Lung (tissue), 11 donors: ENCODE measurements at regions not wholly inside any gene's neighbourhood (a gene's known extent, or its start where the extent isn't known, plus 50 kb on each side); places are given as distances from the start of the nearest gene placed in this dataset.

Experiments used
- ATAC-seq: fragments of 200-7000 bp; cut with Tn5 transposase; one replicate; pipeline ENCODE4 v1.9.1; 2020; ENCODE audit warnings: moderate number of reproducible peaks; ENCODE audit not compliant: insufficient read depth, low FRiP score
- DNase-seq, 3 donors: peaks; one replicate each; pipeline ENCODE4 v3.0.0-alpha.2; 2013 to 2017
- H3K27ac ChIP-seq, 2 donors: one replicate each; pipeline ENCODE4 v1.5.1; 2013; ENCODE audit warnings: mild to moderate bottlenecking in 2 of 2, moderate library complexity in 2 of 2, control low read depth in 1 of 2, inconsistent platforms in 1 of 2, low read depth in 1 of 2, low read length in 1 of 2
- H3K27me3 ChIP-seq, 3 donors: one replicate each; pipeline ENCODE4 v1.5.1; 2013; ENCODE audit warnings: low read length in 2 of 3; ENCODE audit not compliant: control insufficient read depth in 3 of 3, insufficient read depth in 3 of 3
- H3K36me3 ChIP-seq, 4 donors: one replicate each; pipeline ENCODE4 v1.5.1; 2013; ENCODE audit warnings: low read length in 4 of 4, mild to moderate bottlenecking in 1 of 4, moderate library complexity in 1 of 4; ENCODE audit not compliant: control insufficient read depth in 4 of 4, insufficient read depth in 4 of 4
- H3K4me1 ChIP-seq, 5 donors: one replicate each; pipeline ENCODE4 v1.5.1; 2013; ENCODE audit warnings: low read length in 5 of 5, mild to moderate bottlenecking in 2 of 5, moderate library complexity in 1 of 5; ENCODE audit not compliant: control insufficient read depth in 5 of 5, insufficient read depth in 5 of 5
- H3K4me3 ChIP-seq: one replicate; pipeline ENCODE4 v1.5.1; 2013; ENCODE audit warnings: mild to moderate bottlenecking, control low read depth, moderate library complexity
- H3K9ac ChIP-seq, 2 donors: one replicate each; pipeline ENCODE4 v1.5.1; 2013; ENCODE audit warnings: low read length in 2 of 2, control low read depth in 1 of 2; ENCODE audit not compliant: insufficient read depth in 1 of 2
- H3K9me3 ChIP-seq, 4 donors: one replicate each; pipeline ENCODE4 v1.5.1; 2013; ENCODE audit warnings: low read length in 3 of 4, mild to moderate bottlenecking in 1 of 4, moderate library complexity in 1 of 4; ENCODE audit not compliant: control insufficient read depth in 4 of 4, insufficient read depth in 3 of 4
- WGBS, 2 donors: extraction: QIAGEN DNeasy Blood & Tissue Kit; methylation state at CpG; one replicate each; pipeline ENCODE4 v1.1.7; 2013; 5-methylcytosine and 5-hydroxymethylcytosine counted together
- TF ChIP-seq, protein P1 (sequence below): IDR thresholded peaks from 2 replicates; pipeline ENCODE4 v1.5.1; 2012; ENCODE audit warnings: mild to moderate bottlenecking; ENCODE audit errors: control extremely low read depth, extremely low read depth
- donor health status: control.
- donor health status: control.
- donor health status: Bipolar disorder and iron deficiency.
- donor health status: healthy.
- donor health status: DM: yes; HTN: yes; CAD: no.

DNA sequence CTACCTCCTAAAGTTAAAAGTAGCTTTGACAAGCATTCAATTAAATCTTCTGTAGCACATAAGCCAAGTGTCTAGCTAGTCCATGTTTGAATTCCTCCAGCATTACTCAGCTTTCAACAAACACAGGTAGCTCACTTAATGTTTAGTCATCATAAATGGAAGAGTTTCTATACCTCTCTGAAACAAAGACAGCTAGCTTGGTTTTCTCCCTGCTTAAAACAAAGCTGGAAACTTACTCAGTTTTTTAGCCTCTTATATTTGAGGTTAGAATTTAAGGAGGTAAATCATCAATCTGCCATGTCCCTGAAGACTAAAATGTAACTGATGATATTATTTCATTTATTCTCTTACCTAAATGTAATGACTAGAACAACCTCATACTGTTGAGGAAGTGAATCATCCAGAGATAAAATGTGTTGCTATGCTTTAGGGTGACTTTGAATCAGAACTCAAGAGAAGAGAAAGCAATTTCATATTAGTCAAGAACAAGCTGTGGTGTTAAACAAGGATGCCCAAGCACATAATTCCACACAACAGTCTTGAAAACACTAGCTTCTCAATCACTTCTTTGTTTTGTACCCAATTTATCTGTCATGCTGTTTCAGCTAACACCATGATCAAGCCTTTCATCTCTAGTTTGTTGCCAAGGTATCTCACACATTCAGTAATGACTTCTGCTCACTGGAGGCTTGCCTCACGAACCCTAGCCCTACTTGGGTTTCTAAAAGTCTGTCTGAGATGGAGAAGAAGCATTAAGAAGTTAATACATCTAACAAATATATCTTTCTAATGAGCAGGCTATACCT, 251.9 kb downstream of the EPM2A start:
- peak in 1 of 3 donors; percentile 1 for DNase-seq
- no peak overlapping the region for H3K9ac ChIP-seq
- no peak overlapping the region for H3K27ac ChIP-seq
- H3K4me1 ChIP-seq, result no peaks in the 10 kb centered on the region
- no peaks in the 10 kb centered on the region for H3K27me3 ChIP-seq
- TF ChIP-seq, protein P1, sequence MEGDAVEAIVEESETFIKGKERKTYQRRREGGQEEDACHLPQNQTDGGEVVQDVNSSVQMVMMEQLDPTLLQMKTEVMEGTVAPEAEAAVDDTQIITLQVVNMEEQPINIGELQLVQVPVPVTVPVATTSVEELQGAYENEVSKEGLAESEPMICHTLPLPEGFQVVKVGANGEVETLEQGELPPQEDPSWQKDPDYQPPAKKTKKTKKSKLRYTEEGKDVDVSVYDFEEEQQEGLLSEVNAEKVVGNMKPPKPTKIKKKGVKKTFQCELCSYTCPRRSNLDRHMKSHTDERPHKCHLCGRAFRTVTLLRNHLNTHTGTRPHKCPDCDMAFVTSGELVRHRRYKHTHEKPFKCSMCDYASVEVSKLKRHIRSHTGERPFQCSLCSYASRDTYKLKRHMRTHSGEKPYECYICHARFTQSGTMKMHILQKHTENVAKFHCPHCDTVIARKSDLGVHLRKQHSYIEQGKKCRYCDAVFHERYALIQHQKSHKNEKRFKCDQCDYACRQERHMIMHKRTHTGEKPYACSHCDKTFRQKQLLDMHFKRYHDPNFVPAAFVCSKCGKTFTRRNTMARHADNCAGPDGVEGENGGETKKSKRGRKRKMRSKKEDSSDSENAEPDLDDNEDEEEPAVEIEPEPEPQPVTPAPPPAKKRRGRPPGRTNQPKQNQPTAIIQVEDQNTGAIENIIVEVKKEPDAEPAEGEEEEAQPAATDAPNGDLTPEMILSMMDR, result no peak
- peaks cover 0 to 2% (median 0%) of the 10 kb centered on the region in 4 donors for H3K9me3 ChIP-seq
- H3K4me3 ChIP-seq, result no peak overlapping the region
- WGBS, 2 donors, result 47 to 53% methylated on average over 1 of the region's 1 CpG
- no peaks in the 10 kb centered on the region for H3K36me3 ChIP-seq
- ATAC-seq, result no peak

DNA sequence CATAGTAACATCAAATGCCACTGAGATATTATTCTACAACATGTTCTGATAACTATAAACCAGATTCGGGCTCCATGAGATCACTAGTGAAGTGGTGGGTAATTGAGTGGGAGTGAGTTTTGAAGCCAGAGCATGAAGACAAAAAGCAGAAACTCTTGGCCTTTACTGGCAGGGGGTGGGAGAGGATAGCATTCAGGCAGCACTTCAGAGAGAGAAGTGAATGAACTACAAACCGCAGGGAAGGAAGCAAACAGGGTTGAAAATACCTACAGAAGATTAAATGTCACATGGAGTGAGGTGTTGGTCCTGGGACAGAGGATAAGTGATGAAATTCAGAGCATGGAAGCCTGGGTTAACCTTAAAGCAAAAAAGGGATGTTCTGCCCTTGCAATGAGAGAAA, 250.0 kb downstream of the EPM2A start:
- Histone ChIP-seq H3K27me3 (no peaks in the 10 kb centered on the region), H3K36me3 (no peaks in the 10 kb centered on the region), H3K4me1 (no peaks in the 10 kb centered on the region), H3K4me3 (no peak overlapping the region), H3K27ac (no peak overlapping the region), H3K9me3 (peaks cover 0 to 2% (median 0%) of the 10 kb centered on the region in 4 donors), H3K9ac (no peak overlapping the region)
- DNase-seq (no peak), ATAC-seq (no peak)
- TF ChIP-seq, protein P1, result no peak
- 75 to 77% methylated on average over 2 of the region's 2 CpGs for WGBS, 2 donors

DNA sequence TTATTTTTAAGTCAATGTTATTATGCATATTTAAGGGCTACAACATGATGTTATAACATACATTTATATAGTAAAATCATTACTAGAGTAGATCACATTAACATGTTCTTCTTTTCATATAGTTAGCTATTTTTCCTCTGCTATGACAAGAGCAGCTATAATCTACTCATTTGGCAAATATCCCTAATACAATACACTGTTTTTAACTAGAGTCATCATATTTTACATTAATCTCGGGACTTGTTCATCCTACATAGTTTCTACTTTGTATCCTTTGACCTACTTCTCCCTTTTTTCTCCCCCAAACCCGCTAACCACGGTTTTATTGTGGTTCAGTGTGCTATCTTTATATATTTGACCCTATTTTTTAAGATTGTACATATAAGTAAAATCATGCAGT, 249.0 kb downstream of the EPM2A start:
- DNase-seq (no peak), ATAC-seq (no peak)
- Histone ChIP-seq H3K4me3 (no peak overlapping the region), H3K27ac (no peak overlapping the region), H3K4me1 (no peaks in the 10 kb centered on the region), H3K36me3 (no peaks in the 10 kb centered on the region), H3K9ac (no peak overlapping the region), H3K27me3 (no peaks in the 10 kb centered on the region), H3K9me3 (peaks cover 0 to 2% (median 0%) of the 10 kb centered on the region in 4 donors)
- WGBS, 2 donors, result 64 to 74% methylated on average over 3 of the region's 3 CpGs
- TF ChIP-seq, protein P1, result no peak
